Embryonic facial prominence (tissue), 1 donor: ENCODE measurements at regions not wholly inside any gene's neighbourhood (a gene's known extent, or its start where the extent isn't known, plus 50 kb on each side); places are given as distances from the start of the nearest gene placed in this dataset.
"Not testable (repeated sequence)": the region's sequence is repeated elsewhere in the genome, so short reads cannot be mapped to it uniquely, and the experiment has no call there.

Source experiments
- DNase-seq: peaks from one replicate; pipeline ENCODE4 v3.0.0-alpha.2; 2016; ENCODE audit errors: extremely low spot score

- DNase-seq, result no peak
These were observed 710.3 kb upstream of the SOX11 start for GRCh38 chr2:4981802-4982409.

GRCh38 chr2:4988444-4988843 lies 703.7 kb upstream of the SOX11 start:
- not testable (repeated sequence) for DNase-seq

GRCh38 chr2:4992226-4992625 lies 700.0 kb upstream of the SOX11 start:
- DNase-seq, result no peak

GRCh38 chr2:4995466-4995865 lies 696.7 kb upstream of the SOX11 start:
- no peak for DNase-seq

- DNase-seq, result no peak
These were observed 684.6 kb upstream of the SOX11 start for GRCh38 chr2:5007596-5007995.

GRCh38 chr2:5019324-5019723 lies 672.9 kb upstream of the SOX11 start:
- DNase-seq, result no peak

GRCh38 chr2:5020116-5020875 lies 671.9 kb upstream of the SOX11 start:
- no peak for DNase-seq

- DNase-seq, result no peak
These were observed 671.0 kb upstream of the SOX11 start for GRCh38 chr2:5021136-5021535.

GRCh38 chr2:5022061-5022460 lies 670.1 kb upstream of the SOX11 start:
- DNase-seq, result no peak

- not testable (repeated sequence) for DNase-seq
These were observed 669.2 kb upstream of the SOX11 start for GRCh38 chr2:5022708-5023635.

- no peak for DNase-seq
These were observed 665.5 kb upstream of the SOX11 start for GRCh38 chr2:5026571-5027234.

GRCh38 chr2:5035057-5035488 lies 657.1 kb upstream of the SOX11 start:
- no peak for DNase-seq

GRCh38 chr2:5036256-5036655 lies 655.9 kb upstream of the SOX11 start:
- no peak for DNase-seq

- DNase-seq, result no peak
These were observed 652.8 kb upstream of the SOX11 start for GRCh38 chr2:5039241-5039975.

GRCh38 chr2:5040571-5040970 lies 651.6 kb upstream of the SOX11 start:
- no peak for DNase-seq

- DNase-seq, result no peak
These were observed 650.7 kb upstream of the SOX11 start for GRCh38 chr2:5041501-5041900.

- no peak for DNase-seq
These were observed 649.3 kb upstream of the SOX11 start for GRCh38 chr2:5042666-5043440.

GRCh38 chr2:5051300-5051699 lies 640.9 kb upstream of the SOX11 start:
- DNase-seq, result no peak

- DNase-seq, result no peak
These were observed 639.3 kb upstream of the SOX11 start for GRCh38 chr2:5052905-5053304.

- DNase-seq, result no peak
These were observed 634.3 kb upstream of the SOX11 start for GRCh38 chr2:5057891-5058351.
